Endothelial cell (in vitro differentiated cells): ENCODE measurements at regions not wholly inside any gene's neighbourhood (a gene's known extent, or its start where the extent isn't known, plus 50 kb on each side); places are given as distances from the start of the nearest gene placed in this dataset.

Experiments used
- DNase-seq: peaks from one replicate; pipeline ENCODE4 v3.0.0; 2021; ENCODE audit warnings: low spot score
- H3K27ac Mint-ChIP-seq: one replicate; pipeline ENCODE4 v1.8.0; 2021; ENCODE audit warnings: mixed read lengths, inconsistent platforms; ENCODE audit not compliant: unreplicated experiment
- H3K27me3 Mint-ChIP-seq: one replicate; pipeline ENCODE4 v1.8.0; 2021; ENCODE audit warnings: mild to moderate bottlenecking, moderate library complexity, mixed read lengths, inconsistent platforms; ENCODE audit not compliant: unreplicated experiment
- H3K36me3 Mint-ChIP-seq: one replicate; pipeline ENCODE4 v1.8.0; 2021; ENCODE audit warnings: mild to moderate bottlenecking, low read depth, mixed read lengths, inconsistent platforms; ENCODE audit not compliant: unreplicated experiment
- H3K4me1 Mint-ChIP-seq: one replicate; pipeline ENCODE4 v1.8.0; 2021; ENCODE audit warnings: mild to moderate bottlenecking, mixed read lengths, inconsistent platforms; ENCODE audit not compliant: unreplicated experiment
- H3K4me3 Mint-ChIP-seq: one replicate; pipeline ENCODE4 v1.8.0; 2021; ENCODE audit warnings: mild to moderate bottlenecking, mixed read lengths, inconsistent platforms; ENCODE audit not compliant: unreplicated experiment
- H3K9me3 Mint-ChIP-seq: one replicate; pipeline ENCODE4 v1.8.0; 2021; ENCODE audit warnings: mixed read lengths, inconsistent platforms; ENCODE audit not compliant: unreplicated experiment
- CTCF ChIP-seq: fragments of 200-600 bp; sonication (generic); IDR thresholded peaks from one replicate; pipeline ENCODE4 v1.5.0; 2021; ENCODE audit warnings: antibody characterized with exemption; ENCODE audit not compliant: unreplicated experiment

GRCh38 chr5:113974976-113975375 lies 386.9 kb upstream of the KCNN2 start:
- no peaks in the 10 kb centered on the region for H3K36me3 Mint-ChIP-seq
- no peak for TF ChIP-seq CTCF
- no peak overlapping the region for H3K4me3 Mint-ChIP-seq
- H3K4me1 Mint-ChIP-seq: no peaks in the 10 kb centered on the region
- DNase-seq: no peak
- H3K27me3 Mint-ChIP-seq: no peaks in the 10 kb centered on the region
- H3K9me3 Mint-ChIP-seq: no peaks in the 10 kb centered on the region
- no peak overlapping the region for H3K27ac Mint-ChIP-seq

GRCh38 chr5:113984928-113985327 lies 376.9 kb upstream of the KCNN2 start:
- Mint-ChIP-seq H3K27me3 (no peaks in the 10 kb centered on the region), H3K27ac (no peak overlapping the region), H3K36me3 (no peaks in the 10 kb centered on the region), H3K4me1 (no peaks in the 10 kb centered on the region), H3K4me3 (no peak overlapping the region), H3K9me3 (no peaks in the 10 kb centered on the region)
- no peak for DNase-seq
- TF ChIP-seq CTCF: no peak

GRCh38 chr5:113985505-113985904 lies 376.4 kb upstream of the KCNN2 start:
- Mint-ChIP-seq H3K4me3 (no peak overlapping the region), H3K9me3 (no peaks in the 10 kb centered on the region), H3K27ac (no peak overlapping the region)

GRCh38 chr5:113989278-113989912 lies 372.5 kb upstream of the KCNN2 start:
- Mint-ChIP-seq H3K27me3 (no peaks in the 10 kb centered on the region), H3K27ac (no peak overlapping the region), H3K36me3 (no peaks in the 10 kb centered on the region), H3K4me3 (no peak overlapping the region), H3K4me1 (no peaks in the 10 kb centered on the region), H3K9me3 (no peaks in the 10 kb centered on the region)
- DNase-seq: no peak
- no peak for TF ChIP-seq CTCF

More at GRCh38 chr5:113985505-113985904, 376.4 kb upstream of the KCNN2 start:
- no peak for DNase-seq
- Mint-ChIP-seq H3K27me3 (no peaks in the 10 kb centered on the region), H3K36me3 (no peaks in the 10 kb centered on the region), H3K4me1 (no peaks in the 10 kb centered on the region)
- TF ChIP-seq CTCF: no peak

GRCh38 chr5:113989913-113990305 lies 372.0 kb upstream of the KCNN2 start:
- Mint-ChIP-seq H3K4me1 (no peaks in the 10 kb centered on the region), H3K27me3 (no peaks in the 10 kb centered on the region), H3K36me3 (no peaks in the 10 kb centered on the region), H3K27ac (no peak overlapping the region), H3K4me3 (no peak overlapping the region), H3K9me3 (no peaks in the 10 kb centered on the region)
- TF ChIP-seq CTCF: no peak
- DNase-seq: no peak
